HG02885 (cell line): ENCODE measurements at regions not wholly inside any gene's neighbourhood (a gene's known extent, or its start where the extent isn't known, plus 50 kb on each side); places are given as distances from the start of the nearest gene placed in this dataset.
"Not testable (repeated sequence)": the region's sequence is repeated elsewhere in the genome, so short reads cannot be mapped to it uniquely, and the experiment has no call there.

Experiments used
- ATAC-seq: cut with Tn5 transposase; IDR thresholded peaks from one replicate; pipeline ENCODE4 v1.9.1; 2021; ENCODE audit warnings: mild to moderate bottlenecking; ENCODE audit not compliant: unreplicated experiment, poor library complexity

DNA sequence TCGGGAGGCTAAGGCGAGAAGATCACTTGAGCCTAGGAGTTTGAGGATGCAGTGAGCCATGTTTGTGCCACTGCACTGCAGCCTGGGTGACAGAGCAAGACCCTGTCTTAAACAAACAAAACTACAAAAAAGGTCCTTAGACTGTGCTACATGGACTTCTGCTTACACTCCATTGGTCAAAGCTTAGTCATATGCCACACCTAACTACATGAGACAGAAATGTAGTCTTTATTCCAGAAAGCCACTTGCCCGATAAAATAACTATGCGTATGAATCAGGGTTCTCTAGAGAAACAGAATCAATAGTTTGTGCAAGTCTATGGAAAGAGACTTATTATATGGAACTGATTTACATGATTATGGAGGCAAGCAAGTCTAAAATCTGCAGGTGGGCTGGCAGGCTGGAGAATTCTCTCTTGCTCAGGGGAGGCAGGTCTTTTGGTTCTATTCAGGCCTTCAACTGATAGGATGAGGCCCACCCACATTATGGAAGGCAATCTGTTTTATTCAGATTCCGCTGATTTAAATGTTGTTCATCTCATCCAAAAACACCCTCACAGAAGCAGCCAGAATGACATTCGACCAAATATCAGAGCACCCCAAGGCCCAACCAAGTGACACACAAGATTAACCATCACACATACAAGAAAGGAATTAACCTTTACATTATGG, 114.4 kb upstream of the SIX2 start:
- no peak for ATAC-seq

DNA sequence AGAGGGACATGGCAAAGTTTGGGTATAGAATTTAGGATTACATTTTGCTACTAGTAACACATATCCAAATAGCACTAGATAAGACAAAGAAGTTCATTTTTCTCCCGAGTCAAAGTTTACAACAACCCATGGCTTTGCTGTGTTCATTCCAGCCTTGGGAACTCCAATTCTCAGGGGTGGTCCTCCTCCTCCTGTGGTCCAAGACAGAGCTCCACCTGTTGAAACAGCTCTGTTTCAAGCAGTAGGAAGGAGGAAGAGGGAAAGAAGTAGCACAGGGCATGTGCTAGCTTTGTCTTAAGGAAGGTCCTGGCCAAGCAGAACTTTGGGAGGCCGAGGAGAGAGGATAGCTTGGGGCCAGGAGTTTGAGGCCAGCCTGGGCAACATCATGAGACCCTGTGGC, 113.8 kb upstream of the SIX2 start:
- ATAC-seq, result no peak

DNA sequence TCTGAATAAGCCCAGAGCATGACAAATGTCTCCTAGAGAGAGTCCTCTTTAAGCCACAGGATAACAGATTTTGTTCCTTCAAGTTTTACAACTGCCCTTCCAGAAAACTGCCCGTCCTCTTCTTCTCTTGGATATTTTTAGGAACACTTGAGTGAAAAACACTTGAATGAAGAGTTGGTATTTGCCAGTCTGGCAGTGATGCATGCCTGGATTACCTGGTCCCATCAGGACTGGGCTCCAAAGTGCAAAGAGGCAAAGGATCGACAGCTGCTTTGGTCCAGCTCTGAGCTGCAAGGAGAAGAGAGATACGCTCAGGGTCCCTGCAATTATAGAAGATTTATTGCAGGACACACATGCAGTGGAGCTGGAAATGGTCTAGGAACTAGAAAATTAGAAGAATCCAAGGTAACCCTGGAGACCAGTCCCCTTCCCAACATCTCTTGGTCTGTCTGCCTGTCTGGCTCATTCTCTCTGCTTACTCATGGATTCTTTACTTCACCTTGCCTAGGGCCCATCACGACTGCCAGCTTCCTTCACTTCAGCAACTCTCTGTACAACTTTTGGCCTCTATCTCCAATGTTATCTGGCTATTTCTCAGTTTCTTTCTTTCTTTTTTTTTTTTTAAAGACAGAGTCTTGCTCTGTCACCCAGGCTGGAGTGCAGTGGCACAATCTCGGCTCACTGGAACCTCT, 112.1 kb upstream of the SIX2 start:
- no peak for ATAC-seq

DNA sequence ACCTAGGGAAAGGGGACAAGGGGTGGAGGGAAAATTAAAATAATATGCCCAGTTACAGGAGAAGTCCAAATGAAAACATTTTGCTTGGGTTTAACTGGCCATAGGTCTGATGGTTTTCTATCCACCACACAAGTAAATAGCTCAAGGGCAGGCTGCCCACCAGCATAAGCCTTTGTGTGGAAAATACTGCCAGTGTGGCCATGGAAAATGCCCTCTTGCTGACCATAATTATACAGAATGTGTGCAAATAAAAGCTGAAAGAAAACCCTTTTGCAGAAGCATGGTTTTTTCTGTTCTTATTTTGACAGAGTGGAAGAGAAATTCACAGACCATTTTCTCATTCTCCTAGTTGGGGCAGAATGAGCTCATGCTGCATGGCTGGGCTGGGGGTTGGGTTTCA, 111.3 kb upstream of the SIX2 start:
- ATAC-seq, result no peak

DNA sequence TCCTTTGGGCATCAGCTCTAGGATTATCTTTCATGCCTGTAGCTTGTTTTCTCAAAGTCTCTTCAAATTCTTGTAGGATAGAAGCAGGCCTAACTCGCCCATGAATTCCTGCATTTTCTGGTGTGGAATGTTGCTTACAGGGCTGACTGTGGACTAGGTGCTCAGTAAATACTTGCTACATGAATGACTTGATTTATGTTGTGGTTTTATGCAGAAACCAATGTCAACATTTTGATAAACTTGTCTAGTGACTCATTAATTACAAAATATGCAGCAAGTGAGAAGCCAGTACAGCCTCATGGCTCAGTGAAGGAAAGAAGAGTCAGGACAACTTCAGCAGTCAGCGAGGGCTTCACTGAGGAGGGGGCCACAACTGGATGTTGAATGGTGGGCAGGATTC, 110.6 kb upstream of the SIX2 start:
- no peak for ATAC-seq

DNA sequence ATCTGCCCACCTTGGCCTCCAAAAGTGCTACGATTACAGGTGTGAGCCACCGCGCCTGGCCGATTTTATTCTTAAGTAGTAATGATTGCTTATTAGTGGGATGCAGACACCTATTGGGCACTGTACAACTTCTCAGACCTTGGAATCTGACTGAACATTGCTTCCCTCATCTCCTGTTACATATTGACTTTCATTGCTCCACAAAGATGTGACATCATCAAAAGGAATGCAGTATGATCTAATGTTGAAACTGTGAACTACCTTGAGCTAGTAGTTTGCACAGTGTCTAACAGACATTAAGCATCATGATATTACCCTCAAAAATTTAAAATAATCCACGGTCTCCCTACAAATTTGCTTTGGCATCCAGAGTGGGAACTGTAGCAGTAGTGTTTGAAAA, 109.8 kb upstream of the SIX2 start:
- ATAC-seq, result no peak

DNA sequence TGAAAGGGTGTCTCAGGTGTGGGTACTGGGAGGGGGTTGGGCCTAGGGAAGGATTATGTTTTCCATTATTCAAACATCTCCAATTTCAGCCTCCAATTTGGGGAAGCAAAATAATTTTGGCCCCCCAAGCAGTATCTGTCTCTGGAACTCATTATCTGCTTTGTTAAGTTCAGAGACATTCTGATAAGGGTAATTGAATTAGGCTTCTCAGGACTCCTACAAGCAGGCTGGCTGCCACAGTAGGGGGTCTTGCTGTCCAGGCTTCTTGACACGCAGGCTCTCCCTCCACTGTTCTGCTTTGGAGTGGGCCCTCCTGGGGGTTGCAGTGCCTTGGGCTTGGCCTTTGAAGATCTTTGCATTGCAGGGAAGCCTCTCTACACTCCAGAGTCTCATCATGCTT, 108.1 kb upstream of the SIX2 start:
- no peak for ATAC-seq

DNA sequence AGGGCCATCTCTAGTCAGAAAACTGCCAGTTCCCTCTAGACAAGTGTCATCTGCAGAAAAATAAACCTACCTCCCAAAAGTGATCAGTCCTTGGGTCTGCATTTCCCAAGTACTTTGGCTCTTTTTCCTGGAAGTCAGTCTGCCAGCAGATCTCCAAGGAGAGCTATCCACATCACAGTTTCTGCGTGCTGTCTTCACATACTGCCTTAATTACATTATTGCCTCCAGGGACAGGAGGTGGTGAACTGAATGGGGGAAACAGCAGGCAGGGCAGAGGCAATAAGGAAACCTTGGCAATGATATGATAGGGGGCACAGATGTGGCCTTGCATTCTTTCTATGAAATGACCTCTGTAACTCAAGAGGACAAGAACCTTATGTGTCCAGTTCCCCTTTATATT, 105.9 kb upstream of the SIX2 start:
- no peak for ATAC-seq

DNA sequence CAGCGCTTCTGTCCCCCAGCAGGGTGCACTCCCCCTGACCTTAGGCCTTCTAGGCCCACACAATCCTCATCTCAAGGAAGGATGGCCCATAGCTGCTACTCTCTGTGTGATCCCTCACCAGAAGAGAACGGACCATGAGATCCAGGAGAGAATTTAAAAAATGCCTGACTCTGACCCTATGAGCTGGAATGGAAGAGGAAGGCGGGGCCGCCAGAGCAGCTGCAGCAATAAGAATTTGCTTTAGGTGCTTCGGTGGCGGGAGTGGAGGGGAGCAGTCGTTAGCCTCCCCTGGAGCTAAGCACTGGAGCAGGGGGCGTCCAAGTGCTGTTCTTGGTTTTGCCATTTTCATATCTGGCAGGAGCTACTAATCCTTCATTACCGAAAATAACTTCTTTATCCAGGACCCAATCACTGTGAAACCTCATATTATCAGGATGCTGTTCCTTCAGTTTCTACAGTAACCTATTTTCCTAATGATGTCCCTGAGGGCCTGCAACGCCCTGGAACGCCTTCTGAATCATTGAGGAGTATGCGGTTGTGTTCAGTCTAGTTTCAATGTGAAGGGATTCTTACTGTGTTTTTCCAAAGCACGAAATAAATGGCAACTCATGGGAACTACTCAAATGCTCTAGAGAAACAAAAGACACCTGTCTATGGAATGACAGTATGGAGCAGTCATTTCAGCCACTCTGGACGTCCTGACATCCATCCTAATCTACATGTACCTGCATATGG, 105.1 kb upstream of the SIX2 start:
- no peak for ATAC-seq

DNA sequence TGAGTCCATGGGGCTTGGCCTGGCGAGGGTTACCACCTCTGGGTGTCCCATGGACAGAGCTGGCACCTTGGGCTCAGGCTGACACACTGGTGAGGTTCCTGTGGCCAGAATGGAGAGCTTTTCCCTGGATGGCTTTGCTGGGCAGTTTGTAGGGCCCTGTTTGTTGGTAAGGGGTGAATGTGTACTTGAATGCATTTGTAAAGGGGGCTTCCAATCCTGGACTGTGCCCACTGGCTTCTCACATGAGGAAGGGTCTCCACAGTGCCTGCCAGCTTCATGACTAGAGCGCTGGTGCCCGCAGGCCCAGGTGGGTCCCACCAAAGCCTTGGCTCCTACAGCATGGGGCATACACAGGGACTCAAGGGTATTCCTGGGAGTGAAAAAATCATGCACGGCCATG, 103.5 kb upstream of the SIX2 start:
- no peak for ATAC-seq

DNA sequence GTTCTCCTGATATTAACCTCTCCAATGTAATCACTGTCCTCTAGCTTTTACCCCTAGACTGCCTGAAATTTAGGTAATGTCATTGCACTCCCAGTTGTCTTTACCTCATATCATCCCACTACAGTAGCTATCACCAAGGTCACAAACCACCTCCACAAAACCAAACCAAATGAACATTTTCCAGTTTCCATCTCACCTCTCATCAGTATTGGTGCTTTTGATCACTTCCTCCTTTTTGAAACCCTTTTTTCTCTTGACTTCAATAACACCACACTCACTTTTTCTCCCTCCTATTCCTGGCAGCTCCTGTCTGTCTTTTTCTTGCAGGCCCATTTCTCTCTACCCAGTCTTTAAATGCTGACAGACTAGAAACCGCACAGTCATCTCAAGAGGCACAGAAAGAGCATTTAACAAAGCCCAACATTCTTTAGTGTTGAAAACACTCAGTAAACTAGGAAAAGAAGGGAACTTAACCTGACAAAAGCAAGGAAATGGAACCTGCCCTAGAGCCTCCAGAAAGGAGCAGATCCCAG, 95.9 kb upstream of the SIX2 start:
- ATAC-seq, result no peak

DNA sequence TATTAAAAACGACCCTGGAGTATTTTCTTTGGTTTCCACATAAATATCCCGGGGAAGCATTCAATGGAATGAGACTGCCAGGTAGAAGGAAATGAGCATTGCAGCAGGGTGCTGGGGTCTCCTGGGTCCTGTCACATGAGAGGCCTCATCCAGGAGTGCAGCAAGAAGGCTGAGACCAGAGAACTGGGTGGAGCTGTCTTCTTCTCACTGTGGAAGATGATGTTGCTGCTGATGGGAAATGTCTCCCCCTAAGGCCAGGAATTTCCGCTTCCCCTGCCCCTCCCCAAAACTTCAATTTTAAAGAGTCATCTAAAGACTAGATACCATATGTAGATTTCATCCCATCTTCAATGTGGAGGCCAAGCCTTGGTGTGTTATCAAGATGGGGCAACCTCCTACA, 95.2 kb upstream of the SIX2 start:
- ATAC-seq, result no peak

DNA sequence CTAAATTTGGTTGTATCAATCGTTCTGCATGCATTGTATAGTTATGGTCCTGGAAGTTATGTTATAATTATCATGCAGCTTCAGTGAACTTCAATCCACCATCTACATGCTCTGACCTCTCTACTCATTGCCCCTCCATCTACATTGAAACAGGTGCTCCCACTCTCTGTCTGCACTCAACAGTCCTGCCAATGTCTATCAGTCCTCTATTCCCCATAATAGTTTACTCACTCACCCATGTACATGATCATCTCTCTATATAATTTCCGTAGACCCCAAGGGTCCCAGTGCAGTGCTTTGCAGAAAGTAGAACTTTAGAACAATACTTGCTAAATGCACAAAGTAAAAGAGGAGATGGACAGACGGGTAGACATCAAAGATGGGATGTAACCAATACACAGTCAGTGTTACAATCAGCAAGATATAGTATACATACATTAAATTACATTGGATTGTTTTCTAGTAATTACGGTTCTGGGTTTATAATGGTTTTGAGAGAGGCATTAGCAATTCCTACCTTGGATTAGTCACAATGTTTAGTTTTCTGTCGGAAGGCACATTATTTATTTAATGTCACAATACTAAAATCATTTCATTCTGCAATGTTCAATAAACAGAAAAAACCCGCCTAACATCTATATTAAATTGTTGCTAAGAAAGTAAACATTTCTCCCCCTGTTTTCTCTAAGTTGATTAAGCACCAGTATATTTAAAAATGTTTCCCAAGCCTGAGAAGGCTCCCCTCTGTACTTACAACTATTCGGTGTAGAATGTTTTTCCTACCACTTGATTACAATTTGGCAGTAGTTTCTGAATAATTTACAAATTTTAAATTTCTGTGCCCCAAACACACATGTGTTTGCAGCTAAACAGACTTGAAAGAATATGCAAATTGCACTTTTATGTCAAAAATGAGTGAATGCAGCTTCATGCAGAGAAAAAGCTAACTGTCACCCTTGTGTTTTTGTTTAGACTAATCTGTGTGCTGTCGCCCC, 94.4 kb upstream of the SIX2 start:
- ATAC-seq, result no peak

DNA sequence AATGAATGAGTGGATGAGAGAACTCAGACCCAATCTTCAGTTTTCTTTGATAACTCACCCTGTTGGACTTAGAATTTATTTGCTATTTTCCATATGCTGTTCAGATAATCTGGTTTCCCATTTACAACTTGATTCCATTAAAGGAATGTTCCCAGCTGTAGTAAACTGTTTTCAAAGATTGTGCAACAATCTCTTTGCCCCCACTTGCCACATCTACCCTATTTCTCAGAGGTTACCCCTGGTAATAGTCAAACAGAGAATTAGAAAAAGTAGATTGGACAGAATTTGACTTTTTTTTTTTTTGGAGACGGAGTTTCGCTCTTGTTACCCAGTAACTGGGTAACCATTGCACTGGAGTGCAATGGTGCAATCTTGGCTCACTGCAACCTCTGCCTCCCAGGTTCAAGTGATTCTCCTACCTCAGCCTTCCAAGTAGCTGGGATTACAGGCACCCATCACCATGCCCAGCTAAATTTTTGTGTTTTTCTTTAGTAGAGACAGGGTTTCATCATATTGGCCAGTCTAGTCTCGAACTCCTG, 93.4 kb upstream of the SIX2 start:
- no peak for ATAC-seq

DNA sequence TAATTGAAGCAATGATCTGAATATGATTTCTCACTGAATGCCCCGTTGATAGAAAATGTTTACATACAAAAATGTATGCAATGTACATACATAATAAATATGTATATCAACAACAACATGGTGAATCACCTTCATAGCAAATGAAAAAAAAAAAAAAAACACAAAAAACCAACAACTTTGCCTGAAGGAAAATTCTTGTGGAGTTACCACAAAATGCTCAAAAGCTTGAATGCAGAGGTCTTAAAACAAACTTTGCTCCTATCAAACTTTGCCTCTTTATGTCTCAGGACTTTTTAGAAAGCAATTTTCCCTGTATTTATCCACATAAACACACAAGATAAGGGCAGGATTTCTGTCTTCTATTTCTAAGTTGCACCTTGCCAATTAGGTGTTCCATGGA, 92.9 kb upstream of the SIX2 start:
- no peak for ATAC-seq

DNA sequence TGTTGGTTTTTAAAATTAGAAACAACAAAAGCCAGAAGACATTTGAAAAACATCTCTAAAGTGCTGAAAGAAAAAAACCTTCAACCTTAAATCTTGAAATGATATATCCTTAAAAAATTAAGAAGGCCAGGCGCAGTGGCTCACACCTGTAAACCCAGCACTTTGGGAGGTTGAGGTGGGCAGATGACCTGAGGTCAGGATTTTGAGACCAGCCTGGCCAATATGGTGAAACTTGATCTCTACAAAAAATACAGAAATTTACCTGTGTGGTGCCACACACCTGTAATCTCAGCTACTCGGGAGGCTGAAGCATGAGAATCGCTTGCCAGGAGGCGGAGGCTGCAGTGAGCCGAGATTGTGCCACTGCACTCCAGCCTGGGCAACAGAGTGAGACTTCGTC, 87.7 kb upstream of the SIX2 start:
- ATAC-seq, result no peak

DNA sequence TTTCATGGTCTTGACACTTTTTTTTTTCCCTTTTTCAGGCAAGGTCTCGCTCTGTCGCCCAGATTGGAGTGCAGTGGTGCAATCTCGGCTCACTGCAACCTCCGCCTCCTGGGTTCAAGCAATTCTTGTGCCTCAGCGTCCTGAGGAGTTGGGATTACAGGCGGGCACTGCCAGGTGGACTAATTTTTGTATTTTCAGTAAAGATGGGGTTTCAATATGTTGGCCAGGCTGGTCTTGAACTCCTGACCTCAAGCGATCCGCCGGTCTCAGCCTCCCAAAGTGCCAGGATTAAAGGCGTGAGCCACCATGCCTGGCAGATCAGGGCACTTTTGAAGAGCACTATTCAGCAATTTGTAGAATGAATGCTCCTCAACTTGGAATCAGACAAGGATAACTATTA, 86.8 kb upstream of the SIX2 start:
- ATAC-seq, result not testable (repeated sequence)

DNA sequence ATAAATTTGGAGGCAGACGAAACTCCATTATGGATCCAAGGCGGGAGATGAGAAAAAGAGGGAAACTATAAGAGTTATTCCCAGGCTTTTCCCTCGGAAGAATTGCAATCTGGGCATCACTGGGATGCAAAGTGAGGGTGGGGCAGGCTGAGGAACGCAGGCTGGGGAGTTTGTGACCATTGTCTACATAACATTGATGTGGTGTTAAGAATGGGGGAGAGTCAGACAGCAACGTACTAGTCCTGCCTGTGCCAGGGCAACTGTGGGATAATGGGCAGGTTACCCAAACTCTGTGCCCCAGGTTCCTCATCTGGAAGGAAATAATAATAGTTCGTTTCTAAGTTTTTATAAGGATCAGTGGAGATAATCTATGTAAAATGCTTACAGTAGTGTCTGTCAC, 84.4 kb upstream of the SIX2 start:
- no peak for ATAC-seq

DNA sequence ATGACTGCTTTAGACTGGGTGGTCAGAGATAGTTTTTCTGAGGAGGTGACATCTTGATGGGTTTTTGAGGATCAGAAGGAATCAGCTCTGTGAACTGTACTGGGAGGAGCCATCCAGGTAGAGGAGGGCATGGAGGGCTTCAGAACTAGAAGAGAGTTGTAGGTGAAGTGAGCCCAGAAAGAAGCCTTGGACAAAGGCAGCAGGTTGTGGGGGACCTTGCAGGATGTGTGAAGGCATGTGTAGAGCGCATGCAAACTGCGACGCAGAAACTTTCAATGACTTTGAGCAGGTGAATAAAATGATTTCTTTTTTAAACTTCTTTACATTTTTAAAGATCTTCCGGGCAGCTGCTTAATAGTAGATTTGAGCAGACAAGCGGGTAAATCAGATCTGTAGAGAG, 83.9 kb upstream of the SIX2 start:
- ATAC-seq, result no peak
